IMR-90 (cell line): ENCODE measurements at regions not wholly inside any gene's neighbourhood (a gene's known extent, or its start where the extent isn't known, plus 50 kb on each side); places are given as distances from the start of the nearest gene placed in this dataset.
"Not testable (repeated sequence)": the region's sequence is repeated elsewhere in the genome, so short reads cannot be mapped to it uniquely, and the experiment has no call there.

Source experiments
- ATAC-seq: fragments of 200-7000 bp; cut with Tn5 transposase; 2 replicates; pipeline ENCODE4 v1.9.1; 2020; ENCODE audit warnings: low read depth, mild to moderate bottlenecking, moderate library complexity
- BruUV-seq: library from RNA; stranded (reverse); fragments of 400-500 nt; replicated peaks from 2 replicates; lab custom pipeline; 2021; lab: Mats Ljungman, UMichigan
- CTCF ChIA-PET: fragments of 300-600 bp; formaldehyde crosslinking; extraction: SDS; loops from one replicate; lab custom pipeline; 2021; ENCODE audit warnings: antibody characterized with exemption; lab: Yijun Ruan, JAX
- POLR2A ChIA-PET: fragments of 300-600 bp; sonication (Branson Sonifier 250); formaldehyde crosslinking; loops from one replicate; lab custom pipeline; 2022; ENCODE audit warnings: antibody characterized with exemption; ENCODE audit not compliant: unreplicated experiment; lab: Charles Lee
- DNase-seq: peaks from one replicate; pipeline ENCODE4 v3.0.0; 2013
- H2AFZ ChIP-seq: replicated peaks from 2 replicates; pipeline ENCODE3; 2013; ENCODE audit warnings: low read length, mild to moderate bottlenecking; ENCODE audit not compliant: poor library complexity
- H2AK5ac ChIP-seq: 2 replicates; pipeline ENCODE4 v1.6.1; 2013; ENCODE audit warnings: low read depth, low read length, inconsistent platforms
- H2AK9ac ChIP-seq: replicated peaks from 2 replicates; pipeline ENCODE3; 2013; ENCODE audit warnings: mild to moderate bottlenecking, low read depth, low read length, moderate library complexity; ENCODE audit not compliant: poor library complexity
- H2BK120ac ChIP-seq: 2 replicates; pipeline ENCODE4 v1.6.1; 2013; ENCODE audit warnings: low read depth, low read length, inconsistent platforms
- H2BK15ac ChIP-seq: 3 replicates; pipeline ENCODE4 v1.6.1; 2013; ENCODE audit warnings: low read depth, low read length, inconsistent platforms
- H2BK20ac ChIP-seq: 2 replicates; pipeline ENCODE4 v1.6.1; 2013; ENCODE audit warnings: low read depth, mild to moderate bottlenecking, inconsistent platforms, low read length, moderate library complexity
- H2BK5ac ChIP-seq: 2 replicates; pipeline ENCODE4 v1.6.1; 2013; ENCODE audit warnings: mild to moderate bottlenecking, low read depth, low read length, inconsistent platforms; ENCODE audit not compliant: poor library complexity, severe bottlenecking
- H3K14ac ChIP-seq: replicated peaks from 2 replicates; pipeline ENCODE4 v1.6.1; 2013; ENCODE audit warnings: low read depth, low read length, inconsistent platforms
- H3K18ac ChIP-seq: 2 replicates; pipeline ENCODE4 v1.6.1; 2013; ENCODE audit warnings: low read depth, low read length, control low read depth
- H3K23ac ChIP-seq: 2 replicates; pipeline ENCODE4 v1.6.1; 2013; ENCODE audit warnings: low read depth, low read length, inconsistent platforms
- H3K27ac ChIP-seq: 2 replicates; pipeline ENCODE4 v1.5.1; 2013; ENCODE audit warnings: mild to moderate bottlenecking, control low read depth, low read length; ENCODE audit not compliant: insufficient read depth
- H3K27me3 ChIP-seq: 2 replicates; pipeline ENCODE4 v1.6.1; 2013; ENCODE audit warnings: low read length; ENCODE audit not compliant: control insufficient read depth, insufficient read depth
- H3K36me3 ChIP-seq: 2 replicates; pipeline ENCODE4 v1.6.1; 2013; ENCODE audit warnings: low read length, mixed read lengths; ENCODE audit not compliant: control insufficient read depth, insufficient read depth
- H3K4ac ChIP-seq: 2 replicates; pipeline ENCODE4 v1.6.1; 2013; ENCODE audit warnings: low read depth, low read length, inconsistent platforms
- H3K4me1 ChIP-seq: 2 replicates; pipeline ENCODE4 v1.6.1; 2013; ENCODE audit warnings: low read length, mixed read lengths; ENCODE audit not compliant: control insufficient read depth, insufficient read depth
- H3K4me2 ChIP-seq: 2 replicates; pipeline ENCODE4 v1.6.1; 2013; ENCODE audit warnings: low read depth, mild to moderate bottlenecking, control low read depth, low read length, moderate library complexity
- H3K4me3 ChIP-seq: 2 replicates; pipeline ENCODE4 v1.5.1; 2013; ENCODE audit warnings: low read depth, mild to moderate bottlenecking, control low read depth, low read length, moderate library complexity; ENCODE audit not compliant: insufficient read depth
- H3K56ac ChIP-seq: 2 replicates; pipeline ENCODE4 v1.6.1; 2013; ENCODE audit warnings: low read length, inconsistent platforms; ENCODE audit not compliant: insufficient read depth; ENCODE audit errors: extremely low read depth
- H3K79me1 ChIP-seq, 2 experiments: 2 replicates each; pipeline ENCODE4 v1.6.1; 2013; ENCODE audit warnings: low read length in 2 of 2, inconsistent platforms in 1 of 2, low read depth in 1 of 2
- H3K9ac ChIP-seq: 2 replicates; pipeline ENCODE4 v1.6.1; 2013; ENCODE audit warnings: low read depth, low read length, control low read depth
- H3K9me1 ChIP-seq: 2 replicates; pipeline ENCODE4 v1.6.1; 2013; ENCODE audit warnings: low read length, inconsistent platforms; ENCODE audit not compliant: insufficient read depth
- H3K9me3 ChIP-seq: 2 replicates; pipeline ENCODE4 v1.6.1; 2013; ENCODE audit warnings: low read length; ENCODE audit not compliant: control insufficient read depth, insufficient read depth
- H4K20me1 ChIP-seq: 2 replicates; pipeline ENCODE4 v1.6.1; 2013; ENCODE audit warnings: low read length, inconsistent platforms; ENCODE audit not compliant: insufficient read depth
- H4K5ac ChIP-seq: 2 replicates; pipeline ENCODE4 v1.6.1; 2013; ENCODE audit warnings: mild to moderate bottlenecking, low read depth, low read length, control low read depth
- H4K8ac ChIP-seq, 2 experiments: 2 replicates each; pipeline ENCODE4 v1.6.1; 2013; ENCODE audit warnings: low read depth in 2 of 2, low read length in 2 of 2, control low read depth in 1 of 2, inconsistent platforms in 1 of 2
- H4K91ac ChIP-seq: 2 replicates; pipeline ENCODE4 v1.6.1; 2013; ENCODE audit warnings: low read depth, low read length, inconsistent platforms; ENCODE audit not compliant: insufficient read depth
- CEBPB ChIP-seq: IDR thresholded peaks from 2 replicates; pipeline ENCODE4 v1.6.1; 2012; ENCODE audit warnings: low read depth, low read length, improper control_type of control experiment
- MXI1 ChIP-seq: IDR thresholded peaks from 2 replicates; pipeline ENCODE4 v1.6.1; 2012; ENCODE audit warnings: low read depth, mild to moderate bottlenecking, low read length, moderate library complexity, borderline replicate concordance
- WGBS, 2 experiments: methylation state at CpG; one replicate each; pipeline versions ENCODE4 v1.1.5 to v1.1.7; 2013; ENCODE audit warnings: missing lambda C conversion rate in 2 of 2; ENCODE audit not compliant: insufficient read length in 1 of 2; ENCODE audit errors: extremely low coverage in 2 of 2; 5-methylcytosine and 5-hydroxymethylcytosine counted together
- dilution Hi-C: fragments of 300-500 bp; cut with HindIII; formaldehyde crosslinking; loops from one replicate; pipeline ENCODE4 v1.14.3; 2018; ENCODE audit warnings: low sequenced_read_pairs; ENCODE audit not compliant: unreplicated experiment
- in situ Hi-C: fragments of 300-500 bp; cut with MboI; formaldehyde crosslinking; loops from 3 replicates; pipeline ENCODE4 v1.14.3; 2019; ENCODE audit warnings: low sequenced_read_pairs, inconsistent platforms, mixed read lengths
- intact Hi-C: fragments of 100-400 bp; cut with micrococcal nuclease; formaldehyde crosslinking; loops from 2 replicates; pipeline ENCODE4 v1.10.0; 2022
- TF ChIP-seq, protein P1 (sequence below): fragments of 150-350 bp; IDR thresholded peaks from 2 replicates; pipeline ENCODE4 v1.6.1; 2016; ENCODE audit warnings: low read depth, mild to moderate bottlenecking, low read length, moderate library complexity, borderline replicate concordance

DNA sequence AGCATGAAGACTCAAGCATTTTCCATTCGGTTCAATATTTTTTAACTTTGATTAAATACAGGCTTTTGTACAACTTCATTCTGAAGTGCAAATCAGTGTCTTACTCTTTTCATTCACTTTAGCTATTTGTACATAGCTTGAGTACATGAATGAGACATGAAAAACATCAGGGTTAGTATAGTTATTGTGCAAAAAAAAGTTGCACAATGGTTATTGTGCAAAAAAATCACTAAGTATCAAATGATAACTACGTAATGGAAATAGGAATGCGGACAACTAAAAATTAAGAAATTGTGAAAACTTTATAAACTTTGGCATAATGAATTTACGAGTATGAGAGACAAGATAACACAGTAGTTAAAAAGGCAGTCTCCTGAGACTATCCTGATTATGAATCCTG is 442.9 kb downstream of the ARL4A start:
- no peak overlapping the region for H3K9ac ChIP-seq
- intact Hi-C loops = no loop called here

DNA sequence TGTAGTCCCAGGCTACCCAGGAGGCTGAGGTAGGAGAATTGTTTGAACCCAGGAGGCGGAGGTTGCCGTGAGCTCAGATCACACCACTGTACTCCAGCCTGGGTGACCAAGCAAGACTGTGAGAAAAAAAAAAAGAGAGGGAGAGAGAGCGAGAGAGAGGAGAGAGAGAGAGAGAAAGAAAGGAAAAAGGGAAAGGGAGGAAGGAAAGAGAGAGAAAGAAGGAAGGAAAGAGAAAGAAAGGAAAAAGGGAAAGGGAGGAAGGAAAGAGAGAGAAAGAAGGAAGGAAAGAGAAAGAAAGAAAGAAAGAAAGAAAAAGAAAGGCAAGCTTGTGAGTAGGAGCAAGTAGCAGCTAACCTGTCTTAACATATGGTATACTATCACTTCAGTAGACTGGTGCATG is 443.5 kb downstream of the ARL4A start:
- H3K14ac ChIP-seq, H3K18ac ChIP-seq, BruUV-seq, H3K56ac ChIP-seq, H3K27ac ChIP-seq, H3K23ac ChIP-seq, in situ Hi-C loops, H2AFZ ChIP-seq, ATAC-seq, H3K9ac ChIP-seq, dilution Hi-C loops, DNase-seq, H2BK20ac ChIP-seq, H2BK15ac ChIP-seq, H3K4ac ChIP-seq, H3K36me3 ChIP-seq, H4K20me1 ChIP-seq, H4K8ac ChIP-seq, H3K9me3 ChIP-seq, H3K79me1 ChIP-seq, POLR2A ChIA-PET, H4K91ac ChIP-seq, H3K9me1 ChIP-seq, intact Hi-C loops, H3K4me2 ChIP-seq, H2AK9ac ChIP-seq, H2BK120ac ChIP-seq, H4K5ac ChIP-seq, H3K4me1 ChIP-seq, H3K4me3 ChIP-seq, H2AK5ac ChIP-seq, H3K27me3 ChIP-seq, H2BK5ac ChIP-seq, CTCF ChIA-PET: not testable (repeated sequence)
- WGBS, 2 experiments = no CpG with 5 or more reads among the region's 3 CpGs

More for the DNA sequence above, 442.9 kb downstream of the ARL4A start:
- H3K18ac ChIP-seq = no peak overlapping the region
- no peak overlapping the region for H3K27ac ChIP-seq
- no peaks in the 10 kb centered on the region for H3K9me3 ChIP-seq
- H3K23ac ChIP-seq = no peak overlapping the region
- no peaks in the 10 kb centered on the region for H3K36me3 ChIP-seq
- no peak overlapping the region for H3K56ac ChIP-seq
- H3K4me3 ChIP-seq = no peak overlapping the region
- no peak overlapping the region for H2AK9ac ChIP-seq
- H2BK20ac ChIP-seq = no peak overlapping the region
- H2AFZ ChIP-seq = no peak overlapping the region
- no peak overlapping the region for H2BK5ac ChIP-seq
- H4K91ac ChIP-seq = no peak overlapping the region
- DNase-seq (no peak), ATAC-seq (no peak)
- no peaks in the 10 kb centered on the region for H3K4me1 ChIP-seq
- H3K4ac ChIP-seq = no peak overlapping the region
- no peaks in the 10 kb centered on the region for H3K79me1 ChIP-seq
- H2BK120ac ChIP-seq = no peak overlapping the region
- H3K4me2 ChIP-seq = no peak overlapping the region
- H2BK15ac ChIP-seq = no peak overlapping the region
- no CpG with 5 or more reads among the region's 4 CpGs for WGBS, 2 experiments
- H2AK5ac ChIP-seq = no peak overlapping the region
- H4K5ac ChIP-seq = no peak overlapping the region
- CTCF ChIA-PET = no interaction called here
- no peak overlapping the region for H3K14ac ChIP-seq
- H4K8ac ChIP-seq = no peak overlapping the region
- no peaks in the 10 kb centered on the region for H4K20me1 ChIP-seq
- no peaks in the 10 kb centered on the region for H3K9me1 ChIP-seq
- dilution Hi-C loops = no loop called here
- no peaks in the 10 kb centered on the region for H3K27me3 ChIP-seq
- POLR2A ChIA-PET = no interaction called here
- no peak for TF ChIP-seq MXI1
- peak; percentile 25; the same call in 1 of the 2 replicates for TF ChIP-seq CEBPB
- TF ChIP-seq, protein P1, sequence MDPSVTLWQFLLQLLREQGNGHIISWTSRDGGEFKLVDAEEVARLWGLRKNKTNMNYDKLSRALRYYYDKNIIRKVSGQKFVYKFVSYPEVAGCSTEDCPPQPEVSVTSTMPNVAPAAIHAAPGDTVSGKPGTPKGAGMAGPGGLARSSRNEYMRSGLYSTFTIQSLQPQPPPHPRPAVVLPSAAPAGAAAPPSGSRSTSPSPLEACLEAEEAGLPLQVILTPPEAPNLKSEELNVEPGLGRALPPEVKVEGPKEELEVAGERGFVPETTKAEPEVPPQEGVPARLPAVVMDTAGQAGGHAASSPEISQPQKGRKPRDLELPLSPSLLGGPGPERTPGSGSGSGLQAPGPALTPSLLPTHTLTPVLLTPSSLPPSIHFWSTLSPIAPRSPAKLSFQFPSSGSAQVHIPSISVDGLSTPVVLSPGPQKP = no peak
- no TSS peak for BruUV-seq
- in situ Hi-C loops = no loop called here
